Activated gamma-delta T cell treated with Interleukin-2 at 50 U/mL for 16 hours (primary cell): ENCODE measurements at regions not wholly inside any gene's neighbourhood (a gene's known extent, or its start where the extent isn't known, plus 50 kb on each side); places are given as distances from the start of the nearest gene placed in this dataset.
"Not testable (repeated sequence)": the region's sequence is repeated elsewhere in the genome, so short reads cannot be mapped to it uniquely, and the experiment has no call there.

Experiments
- DNase-seq: peaks from one replicate; pipeline ENCODE4 v3.0.0-alpha.2; 2020

GRCh38 chr19:41495589-41495988, 52.6 kb downstream of the ERICH4 start:
- no peak for DNase-seq

- DNase-seq = no peak
These were observed 56.9 kb downstream of the ERICH4 start for GRCh38 chr19:41499899-41500298.

GRCh38 chr19:41500443-41500842, 57.5 kb downstream of the ERICH4 start:
- DNase-seq = no peak

- no peak for DNase-seq
These were observed 58.9 kb downstream of the ERICH4 start for GRCh38 chr19:41501854-41502253.

GRCh38 chr19:41505105-41505504, 62.1 kb downstream of the ERICH4 start:
- DNase-seq = no peak

- DNase-seq = no peak
These were observed 65.5 kb upstream of the CEACAM21 start for GRCh38 chr19:41510484-41510883.

- DNase-seq = no peak
These were observed 64.3 kb upstream of the CEACAM21 start for GRCh38 chr19:41511628-41512027.

- DNase-seq = no peak
These were observed 60.8 kb upstream of the CEACAM21 start for GRCh38 chr19:41515015-41515652.

GRCh38 chr19:41516292-41517171, 59.4 kb upstream of the CEACAM21 start:
- DNase-seq = not testable (repeated sequence)

- no peak for DNase-seq
These were observed 57.8 kb upstream of the CEACAM21 start for GRCh38 chr19:41518141-41518540.

GRCh38 chr19:41521138-41521930, 54.6 kb upstream of the CEACAM21 start:
- not testable (repeated sequence) for DNase-seq

- peak; percentile 33 for DNase-seq
These were observed 53.9 kb upstream of the CEACAM21 start for GRCh38 chr19:41521931-41522555.

- DNase-seq = no peak
These were observed 50.0 kb upstream of the CEACAM21 start for GRCh38 chr19:41525989-41526388.
